ENCODE measurements at regions not wholly inside any gene's neighbourhood (a gene's known extent, or its start where the extent isn't known, plus 50 kb on each side); places are given as distances from the start of the nearest gene placed in this dataset.
"Not testable (repeated sequence)": the region's sequence is repeated elsewhere in the genome, so short reads cannot be mapped to it uniquely, and the experiment has no call there.

DNA sequence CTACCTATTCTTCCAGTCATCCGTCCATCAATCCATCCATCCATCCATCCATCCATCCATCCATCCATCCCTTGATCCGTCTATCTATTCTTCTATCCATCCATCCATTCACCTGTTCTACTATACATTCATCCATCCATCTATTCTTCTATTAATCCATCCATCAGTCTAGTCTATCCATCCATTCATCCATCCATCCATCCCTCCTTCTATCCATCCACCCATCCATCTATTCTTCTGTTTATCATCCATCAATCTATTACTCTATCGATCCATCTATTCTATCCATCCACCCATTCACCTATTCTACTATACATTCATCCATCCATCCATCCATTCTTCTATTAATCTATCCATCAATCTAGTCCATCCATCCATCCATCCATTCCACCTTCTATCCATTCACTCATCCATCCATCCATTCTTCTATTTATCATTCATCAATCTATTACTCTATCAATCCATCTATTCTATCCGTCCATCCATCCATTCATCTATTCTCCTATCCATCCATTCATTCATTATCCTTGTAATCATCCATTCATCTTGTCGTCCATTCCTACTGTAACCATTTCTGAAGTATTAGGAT is 110.4 kb upstream of the ZNF516 start:
- DNase-seq (ENCODE audit: low spot score) = no peak

- DNase-seq (ENCODE audit: low spot score) = no peak
These were observed 109.8 kb upstream of the ZNF516 start for GRCh38 chr18:76604935-76605240.

GRCh38 chr18:76604108-76604934 is 109.3 kb upstream of the ZNF516 start:
- DNase-seq (ENCODE audit: low spot score) = no peak

- no peak for DNase-seq (ENCODE audit: low spot score)
These were observed 107.1 kb upstream of the ZNF516 start for GRCh38 chr18:76602191-76602590.

- not testable (repeated sequence) for DNase-seq (ENCODE audit: low spot score)
These were observed 105.0 kb upstream of the ZNF516 start for GRCh38 chr18:76600076-76600475.

GRCh38 chr18:76594966-76595365 is 99.9 kb upstream of the ZNF516 start:
- no peak for DNase-seq (ENCODE audit: low spot score)

DNA sequence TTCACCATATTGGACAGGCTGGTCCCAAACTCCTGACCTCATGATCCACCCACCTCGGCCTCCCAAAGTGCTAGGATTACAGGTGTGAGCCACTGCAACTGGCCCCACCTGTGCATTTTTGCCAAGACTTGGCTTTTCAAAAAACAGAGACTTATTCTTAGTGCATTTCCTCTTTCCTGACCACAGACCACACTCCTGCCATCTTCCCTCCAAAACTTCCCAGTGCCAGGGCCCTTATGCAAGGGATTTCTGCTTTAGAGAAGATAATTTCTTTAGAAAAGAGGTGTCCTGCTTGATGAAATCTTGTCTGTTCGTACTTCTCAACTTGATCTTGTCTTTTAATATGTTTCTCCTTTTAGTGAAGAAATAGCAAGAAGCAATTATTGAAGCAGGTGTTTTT is 98.8 kb upstream of the ZNF516 start:
- no peak for DNase-seq (ENCODE audit: low spot score)

GRCh38 chr18:76592981-76593381 is 97.9 kb upstream of the ZNF516 start:
- no peak for DNase-seq (ENCODE audit: low spot score)

DNA sequence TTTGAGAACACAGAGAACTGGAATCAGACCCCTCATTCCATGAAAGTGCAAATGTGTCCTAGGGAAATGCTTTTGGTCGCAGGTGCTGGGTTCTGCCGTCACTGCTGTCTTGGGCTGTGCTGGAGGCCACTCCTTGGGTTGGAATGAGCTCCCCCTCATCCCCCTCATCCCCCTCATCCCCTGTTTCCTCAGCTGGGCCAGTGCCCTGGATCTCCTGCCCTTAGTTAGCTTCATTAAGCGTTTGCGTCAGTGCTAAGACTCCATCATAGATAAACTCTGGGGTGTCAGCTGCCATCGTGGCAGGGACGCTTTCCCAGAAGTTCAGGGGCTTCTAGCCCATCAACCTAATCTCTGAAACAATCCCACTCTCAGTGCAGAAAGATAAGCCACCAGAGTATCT is 97.1 kb upstream of the ZNF516 start:
- DNase-seq (ENCODE audit: low spot score) = no peak

GRCh38 chr18:76589866-76590265 is 94.8 kb upstream of the ZNF516 start:
- DNase-seq (ENCODE audit: low spot score) = no peak

DNA sequence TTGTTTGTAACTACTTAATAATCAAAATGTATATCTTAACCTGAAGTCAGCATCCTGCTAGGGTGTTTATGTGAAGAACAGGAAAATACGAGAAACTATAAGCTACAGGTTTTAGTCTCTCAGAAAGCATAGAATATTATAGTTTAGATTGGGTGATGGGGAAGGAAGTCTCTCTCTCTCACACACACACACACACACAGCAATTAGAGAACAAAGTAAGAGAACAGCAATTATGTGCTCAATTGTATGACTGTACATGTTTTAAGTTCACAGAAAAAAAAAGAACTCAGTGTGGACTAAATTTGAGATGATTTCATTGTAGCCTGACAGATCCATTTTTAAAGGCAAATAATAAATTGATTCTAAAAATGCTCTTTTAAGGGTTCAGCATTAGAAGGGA is 94.3 kb upstream of the ZNF516 start:
- no peak for DNase-seq (ENCODE audit: low spot score)

DNA sequence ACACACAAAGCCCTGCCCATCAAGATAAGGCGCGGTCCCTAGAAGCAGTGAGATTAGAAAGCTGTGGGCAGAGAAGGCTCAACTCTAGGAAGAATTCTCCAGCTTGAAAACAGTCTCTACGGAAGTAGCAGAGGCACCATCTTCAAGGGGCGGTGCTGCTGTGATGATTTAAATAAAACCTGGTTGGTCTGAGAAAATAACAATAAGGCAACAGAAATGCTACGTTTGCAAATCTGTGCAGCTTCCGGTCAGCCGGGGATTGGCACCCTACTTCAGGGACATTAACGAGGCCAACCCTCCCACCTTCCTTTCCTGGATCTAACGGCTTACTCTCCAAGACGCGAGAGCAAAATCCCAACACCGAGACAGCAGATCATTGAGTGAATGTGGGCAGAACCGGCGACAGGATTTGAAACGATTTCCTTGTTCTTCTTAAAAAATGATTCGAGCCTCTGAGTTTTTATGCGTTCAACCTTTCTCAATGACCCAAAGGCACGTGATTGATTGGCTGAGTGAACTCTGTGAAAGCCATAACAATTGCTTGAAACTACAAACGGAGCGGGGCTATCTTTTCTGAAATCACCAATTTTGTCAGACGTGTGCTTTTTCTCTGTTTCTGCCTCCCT is 93.7 kb upstream of the ZNF516 start:
- DNase-seq (ENCODE audit: low spot score) = no peak

- DNase-seq (ENCODE audit: low spot score) = no peak
These were observed 92.8 kb upstream of the ZNF516 start for GRCh38 chr18:76587879-76588271.

- no peak for DNase-seq (ENCODE audit: low spot score)
These were observed 92.3 kb upstream of the ZNF516 start for GRCh38 chr18:76587147-76587878.

GRCh38 chr18:76584414-76585310 is 89.6 kb upstream of the ZNF516 start:
- no peak for DNase-seq (ENCODE audit: low spot score)

DNA sequence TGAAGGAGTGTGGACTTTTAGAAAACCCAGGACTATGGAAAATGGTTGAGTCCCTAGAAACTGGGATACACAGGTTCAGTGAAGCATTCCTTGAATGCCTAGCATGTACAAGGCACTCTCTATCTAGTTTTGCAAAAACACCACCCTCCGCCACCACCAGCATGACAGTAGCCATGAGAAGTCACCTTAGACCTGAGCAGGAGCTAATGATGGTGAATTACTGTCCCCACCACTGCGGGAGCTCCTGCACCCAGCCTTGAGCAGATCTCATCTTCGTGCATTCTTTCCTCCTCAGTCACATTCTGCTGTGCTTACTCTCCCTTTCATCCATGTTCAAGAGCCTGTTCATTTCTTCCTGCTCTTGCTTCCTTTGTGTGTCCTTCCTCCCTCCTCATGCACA is 86.2 kb upstream of the ZNF516 start:
- DNase-seq (ENCODE audit: low spot score) = no peak

- DNase-seq (ENCODE audit: low spot score) = no peak
These were observed 85.4 kb upstream of the ZNF516 start for GRCh38 chr18:76580288-76580962.

DNA sequence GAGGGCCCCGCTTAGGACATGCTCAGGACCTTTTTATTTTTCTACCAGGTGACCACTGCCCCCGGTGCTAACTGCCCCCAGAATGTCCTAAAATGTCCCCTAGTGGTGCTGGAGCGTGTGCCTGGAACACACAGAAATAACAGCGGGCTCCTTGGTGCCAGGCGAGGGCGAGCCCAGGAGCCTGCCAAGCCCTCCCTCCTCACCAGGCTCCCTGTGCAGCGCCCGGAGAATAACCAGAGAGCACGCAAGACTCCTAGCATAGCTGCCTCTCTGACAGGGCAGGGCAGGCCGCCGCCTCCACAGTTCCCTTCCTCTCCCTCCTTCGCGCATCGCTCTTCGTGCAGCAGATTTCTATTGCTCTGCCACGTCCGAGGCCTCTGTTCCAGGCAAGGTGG is 84.3 kb upstream of the ZNF516 start:
- DNase-seq (ENCODE audit: low spot score) = no peak

GRCh38 chr18:76578571-76579300 is 83.7 kb upstream of the ZNF516 start:
- no peak for DNase-seq (ENCODE audit: low spot score)

DNA sequence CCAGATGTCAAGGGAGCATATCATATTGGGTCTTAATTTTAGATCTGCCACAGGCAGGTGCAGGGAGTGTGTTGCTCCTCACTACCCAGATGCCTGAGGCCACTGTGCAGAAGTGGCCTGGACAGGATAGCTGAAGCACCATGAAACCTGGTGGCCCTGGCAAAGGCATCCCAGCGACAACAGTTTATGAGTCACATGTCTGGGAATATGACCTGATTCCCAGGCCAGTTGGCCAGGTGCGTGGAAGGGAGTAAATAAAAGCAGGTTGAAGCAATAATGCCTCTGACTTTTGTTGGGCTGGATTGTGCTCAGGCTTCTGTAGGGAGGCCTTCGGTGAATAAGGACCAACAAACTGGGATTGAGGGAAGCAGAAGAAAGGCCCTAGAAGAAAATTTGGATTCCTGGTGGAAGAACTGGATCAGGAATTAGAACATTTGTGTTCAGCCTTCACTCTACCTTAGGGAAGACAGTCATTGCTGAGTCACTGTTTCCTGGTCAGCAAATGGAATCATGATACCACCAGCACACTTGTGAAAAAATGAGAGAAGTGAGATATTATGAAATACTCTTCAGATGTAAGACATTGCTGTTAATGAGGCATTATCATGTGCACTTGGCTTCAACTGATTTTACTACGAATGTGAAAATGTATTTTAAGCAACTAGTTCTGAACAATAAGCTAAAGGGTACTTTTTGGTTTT is 78.4 kb upstream of the ZNF516 start:
- no peak for DNase-seq (ENCODE audit: low spot score)

Data from cerebellar cortex (tissue), 1 donor.